Loucy (cell line): ENCODE measurements at regions not wholly inside any gene's neighbourhood (a gene's known extent, or its start where the extent isn't known, plus 50 kb on each side); places are given as distances from the start of the nearest gene placed in this dataset.

Source experiments
- H2AFZ ChIP-seq: fragments of 200-600 bp; sonication (generic); 2 replicates; pipeline ENCODE4 v1.6.0; 2016; ENCODE audit warnings: antibody characterized with exemption, mild to moderate bottlenecking, low read length, moderate library complexity
- H3F3A ChIP-seq: fragments of 200-600 bp; 2 replicates; pipeline ENCODE4 v1.6.0; 2016; ENCODE audit warnings: antibody characterized with exemption, low read depth, mild to moderate bottlenecking
- H3K27me3 ChIP-seq: fragments of 200-600 bp; sonication (generic); 2 replicates; pipeline ENCODE4 v1.6.1; 2014; ENCODE audit warnings: low read length, mild to moderate bottlenecking; ENCODE audit not compliant: insufficient read depth, poor library complexity, severe bottlenecking
- H3K36me3 ChIP-seq: fragments of 200-600 bp; sonication (generic); 2 replicates; pipeline ENCODE4 v1.6.1; 2016; ENCODE audit warnings: low read length; ENCODE audit not compliant: insufficient read depth
- H3K4me1 ChIP-seq: fragments of 200-600 bp; sonication (generic); 2 replicates; pipeline ENCODE4 v1.5.1; 2014; ENCODE audit warnings: low read length, mild to moderate bottlenecking; ENCODE audit not compliant: insufficient read depth, poor library complexity, severe bottlenecking
- H3K4me2 ChIP-seq: fragments of 200-600 bp; sonication (generic); 2 replicates; pipeline ENCODE4 v1.6.0; 2014; ENCODE audit warnings: antibody characterized with exemption, low read length, low read depth, mild to moderate bottlenecking; ENCODE audit not compliant: poor library complexity, severe bottlenecking
- H3K4me3 ChIP-seq: fragments of 200-600 bp; sonication (generic); 2 replicates; pipeline ENCODE4 v1.5.1; 2014; ENCODE audit warnings: low read length, mild to moderate bottlenecking, mixed read lengths; ENCODE audit not compliant: poor library complexity, severe bottlenecking
- H3K79me2 ChIP-seq: fragments of 200-600 bp; sonication (generic); 2 replicates; pipeline ENCODE4 v1.6.1; 2014; ENCODE audit warnings: low read length; ENCODE audit not compliant: insufficient read depth
- H3K9ac ChIP-seq: fragments of 200-600 bp; sonication (generic); 2 replicates; pipeline ENCODE4 v1.6.0; 2014; ENCODE audit warnings: mild to moderate bottlenecking, low read depth, low read length, moderate library complexity; ENCODE audit not compliant: poor library complexity, severe bottlenecking
- H3K9me2 ChIP-seq: fragments of 200-600 bp; sonication (generic); replicated peaks from 2 replicates; pipeline ENCODE4 v1.6.1; 2016; ENCODE audit warnings: low read depth, low read length, mixed read lengths
- H3K9me3 ChIP-seq: fragments of 200-600 bp; sonication (generic); 2 replicates; pipeline ENCODE4 v1.6.1; 2014; ENCODE audit warnings: mild to moderate bottlenecking, antibody characterized with exemption, low read length, low read depth; ENCODE audit not compliant: insufficient read depth
- H4K20me1 ChIP-seq: fragments of 200-600 bp; sonication (generic); 2 replicates; pipeline ENCODE4 v1.6.0; 2014; ENCODE audit warnings: antibody characterized with exemption, low read length, mild to moderate bottlenecking; ENCODE audit not compliant: insufficient read depth, poor library complexity, severe bottlenecking
- EZH2phosphoT487 ChIP-seq: fragments of 200-600 bp; IDR thresholded peaks from 2 replicates; pipeline ENCODE4 v1.6.1; 2018; ENCODE audit warnings: antibody characterized with exemption, mild to moderate bottlenecking, moderate library complexity, borderline replicate concordance
- TF ChIP-seq, protein P1 (sequence below): fragments of 200-600 bp; sonication (generic); conservative IDR thresholded peaks from 2 replicates; pipeline ENCODE4 v1.5.1; 2014; ENCODE audit warnings: mild to moderate bottlenecking, antibody characterized with exemption, low read length

DNA sequence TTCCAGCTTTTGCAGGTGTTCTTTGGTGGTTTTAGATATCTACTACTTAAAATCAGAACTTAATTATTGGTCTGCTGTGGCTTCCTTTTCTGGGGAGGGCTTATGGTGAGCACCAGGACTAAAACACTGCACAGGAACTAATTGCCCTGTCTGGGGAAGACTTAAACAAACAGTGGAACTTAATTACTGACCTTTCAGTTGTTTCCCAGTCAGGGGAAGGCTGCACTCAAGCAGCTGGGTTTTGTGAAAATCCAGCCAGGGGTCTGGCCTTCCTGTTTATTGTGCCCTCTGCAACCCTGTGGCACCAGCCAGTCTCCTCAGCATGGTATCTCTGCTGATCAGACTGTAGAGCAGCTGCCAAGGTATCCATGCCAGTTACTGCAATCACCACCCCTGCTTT is 398.2 kb downstream of the ADCYAP1 start:
- no peaks in the 10 kb centered on the region for H3K79me2 ChIP-seq
- H3K9me3 ChIP-seq = no peaks in the 10 kb centered on the region
- H3K9me2 ChIP-seq = no peaks in the 10 kb centered on the region
- no peak for TF ChIP-seq EZH2phosphoT487
- TF ChIP-seq, protein P1, sequence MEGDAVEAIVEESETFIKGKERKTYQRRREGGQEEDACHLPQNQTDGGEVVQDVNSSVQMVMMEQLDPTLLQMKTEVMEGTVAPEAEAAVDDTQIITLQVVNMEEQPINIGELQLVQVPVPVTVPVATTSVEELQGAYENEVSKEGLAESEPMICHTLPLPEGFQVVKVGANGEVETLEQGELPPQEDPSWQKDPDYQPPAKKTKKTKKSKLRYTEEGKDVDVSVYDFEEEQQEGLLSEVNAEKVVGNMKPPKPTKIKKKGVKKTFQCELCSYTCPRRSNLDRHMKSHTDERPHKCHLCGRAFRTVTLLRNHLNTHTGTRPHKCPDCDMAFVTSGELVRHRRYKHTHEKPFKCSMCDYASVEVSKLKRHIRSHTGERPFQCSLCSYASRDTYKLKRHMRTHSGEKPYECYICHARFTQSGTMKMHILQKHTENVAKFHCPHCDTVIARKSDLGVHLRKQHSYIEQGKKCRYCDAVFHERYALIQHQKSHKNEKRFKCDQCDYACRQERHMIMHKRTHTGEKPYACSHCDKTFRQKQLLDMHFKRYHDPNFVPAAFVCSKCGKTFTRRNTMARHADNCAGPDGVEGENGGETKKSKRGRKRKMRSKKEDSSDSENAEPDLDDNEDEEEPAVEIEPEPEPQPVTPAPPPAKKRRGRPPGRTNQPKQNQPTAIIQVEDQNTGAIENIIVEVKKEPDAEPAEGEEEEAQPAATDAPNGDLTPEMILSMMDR = no peak
- no peak overlapping the region for H2AFZ ChIP-seq
- H3K36me3 ChIP-seq = no peaks in the 10 kb centered on the region
- no peak overlapping the region for H3K4me3 ChIP-seq
- H3F3A ChIP-seq = no peaks in the 10 kb centered on the region
- H3K9ac ChIP-seq = no peak overlapping the region
- H3K4me1 ChIP-seq = no peaks in the 10 kb centered on the region
- H4K20me1 ChIP-seq = no peaks in the 10 kb centered on the region
- no peaks in the 10 kb centered on the region for H3K27me3 ChIP-seq
- no peak overlapping the region for H3K4me2 ChIP-seq

DNA sequence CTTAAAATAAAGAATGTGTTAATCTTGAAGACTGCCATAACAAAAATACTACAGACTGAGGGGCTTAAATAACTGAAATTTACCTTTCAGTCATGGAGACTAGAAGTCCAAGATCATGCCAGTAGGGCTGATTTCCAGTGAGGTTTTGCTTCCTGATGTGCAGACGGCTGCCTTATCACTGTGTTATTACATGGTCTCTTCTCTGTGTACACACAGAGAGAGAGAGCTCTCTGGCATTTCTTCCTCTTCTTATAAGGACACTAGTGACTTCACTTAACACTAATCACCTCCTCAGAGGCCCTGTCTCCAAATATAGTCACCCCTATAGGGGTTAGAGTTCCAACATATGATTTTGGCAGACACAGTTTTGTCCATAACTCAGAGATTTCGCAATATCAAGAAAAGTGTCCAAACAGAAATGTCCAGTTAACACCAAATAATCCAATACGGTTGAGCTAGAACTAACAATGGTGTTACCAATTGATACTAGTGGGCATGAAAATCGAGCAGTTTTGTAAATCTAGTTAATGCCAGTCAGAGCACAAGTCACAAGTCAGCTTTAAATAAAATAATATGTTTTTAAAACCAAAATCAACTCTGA is 399.8 kb downstream of the ADCYAP1 start:
- H3K4me1 ChIP-seq = no peaks in the 10 kb centered on the region
- no peaks in the 10 kb centered on the region for H3K9me3 ChIP-seq
- no peaks in the 10 kb centered on the region for H4K20me1 ChIP-seq
- H3K9ac ChIP-seq = no peak overlapping the region
- H3K79me2 ChIP-seq = no peaks in the 10 kb centered on the region
- H3K36me3 ChIP-seq = no peaks in the 10 kb centered on the region
- TF ChIP-seq EZH2phosphoT487 = no peak
- TF ChIP-seq, protein P1 = no peak
- H3F3A ChIP-seq = no peaks in the 10 kb centered on the region
- H3K4me2 ChIP-seq = no peak overlapping the region
- no peak overlapping the region for H2AFZ ChIP-seq
- no peaks in the 10 kb centered on the region for H3K27me3 ChIP-seq
- H3K4me3 ChIP-seq = no peak overlapping the region
- no peaks in the 10 kb centered on the region for H3K9me2 ChIP-seq

DNA sequence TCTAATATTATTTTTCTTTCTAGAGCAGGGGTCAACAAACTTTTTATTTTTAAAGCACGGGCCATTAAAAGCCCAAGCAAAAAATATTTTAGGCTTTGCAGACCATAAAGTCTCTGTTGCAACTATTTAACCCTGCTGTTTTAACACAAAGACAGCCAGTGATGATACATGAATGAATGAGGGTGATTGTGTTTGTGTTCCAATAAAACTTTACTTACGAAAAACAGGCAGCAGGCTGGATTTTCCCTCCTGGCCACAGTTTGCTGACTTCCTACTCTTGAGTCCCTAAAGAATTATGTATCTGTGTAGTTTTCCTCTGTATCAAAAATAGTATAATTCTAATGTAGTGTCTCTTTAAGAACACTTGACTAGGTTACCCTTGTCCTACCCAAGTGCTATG is 402.0 kb downstream of the ADCYAP1 start:
- no peaks in the 10 kb centered on the region for H3K4me1 ChIP-seq
- no peak overlapping the region for H2AFZ ChIP-seq
- no peaks in the 10 kb centered on the region for H3K9me3 ChIP-seq
- H3K4me2 ChIP-seq = no peak overlapping the region
- H3K9ac ChIP-seq = no peak overlapping the region
- H3K79me2 ChIP-seq = no peaks in the 10 kb centered on the region
- TF ChIP-seq EZH2phosphoT487 = no peak
- TF ChIP-seq, protein P1 = no peak
- H3F3A ChIP-seq = no peaks in the 10 kb centered on the region
- H3K27me3 ChIP-seq = no peaks in the 10 kb centered on the region
- H3K36me3 ChIP-seq = no peaks in the 10 kb centered on the region
- no peak overlapping the region for H3K4me3 ChIP-seq
- H3K9me2 ChIP-seq = no peaks in the 10 kb centered on the region
- H4K20me1 ChIP-seq = no peaks in the 10 kb centered on the region
